Head of caudate nucleus (tissue), 42 donors: ENCODE measurements at regions not wholly inside any gene's neighbourhood (a gene's known extent, or its start where the extent isn't known, plus 50 kb on each side); places are given as distances from the start of the nearest gene placed in this dataset.
A peak's percentile ranks its signal among the peaks of the same experiment; 100 is the strongest.
"Not testable (repeated sequence)": the region's sequence is repeated elsewhere in the genome, so short reads cannot be mapped to it uniquely, and the experiment has no call there.

Experiments used
- DNase-seq, 42 donors: peaks; one replicate each; pipeline versions ENCODE4 v3.0.0 to v3.0.0-alpha.2; 2020 to 2021; ENCODE audit warnings: mixed read lengths in 7 of 42
- intact Hi-C: fragments of 100-400 bp; cut with DNase I; formaldehyde crosslinking; loops from one replicate; pipeline ENCODE4 v1.15.0; 2022

- intact Hi-C loops, result loop anchor here (10.0 kb wide), 1 partner anchor 555 kb away; no protein-coding TSS in a partner anchor
- not testable (repeated sequence) for DNase-seq
Measured at GRCh38 chr7:101679653-101680173, 50.6 kb upstream of the MYL10 start.

GRCh38 chr7:101680406-101681145 lies 51.5 kb upstream of the MYL10 start:
- no peak for DNase-seq
- intact Hi-C loops, result loop anchor here (10.0 kb wide), 1 partner anchor 554 kb away; no protein-coding TSS in a partner anchor

DNA sequence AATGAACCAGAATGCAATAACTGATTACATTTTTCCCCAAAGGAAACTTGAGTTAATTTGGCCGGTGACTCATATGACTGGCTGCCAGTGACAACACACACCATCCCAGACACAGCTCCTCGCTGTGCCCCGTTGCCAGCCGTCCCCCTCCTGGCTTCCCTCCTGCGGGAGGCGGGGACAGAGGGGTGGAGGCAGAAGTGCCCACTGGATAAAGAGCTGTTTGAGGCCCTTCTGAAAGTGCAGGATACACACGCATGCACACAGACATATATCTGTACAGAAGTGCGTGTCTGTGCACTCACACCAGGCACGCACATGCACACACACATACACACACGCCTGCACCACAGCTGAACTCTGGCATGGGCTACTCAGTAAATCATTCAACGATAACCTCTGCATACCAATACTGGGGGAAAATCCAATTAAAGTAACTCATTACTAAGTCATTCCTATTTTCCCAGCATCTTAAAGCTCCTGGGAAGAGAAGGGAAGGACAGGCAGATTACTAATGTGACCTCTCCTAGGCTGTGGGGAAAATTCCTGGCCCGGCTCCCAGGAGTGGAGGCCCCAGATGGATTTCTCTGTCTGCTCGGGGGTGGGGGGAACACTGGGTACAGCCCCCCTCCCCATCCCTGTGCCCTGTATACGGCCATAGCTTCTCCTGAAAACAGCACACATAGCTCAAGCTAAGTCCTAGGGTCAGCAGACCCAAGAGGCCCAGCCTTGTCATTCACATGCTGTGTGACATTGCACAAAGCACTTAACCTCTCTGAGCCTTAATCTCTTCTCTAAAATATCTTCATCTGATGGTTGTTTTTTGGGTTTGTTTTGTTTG lies 52.3 kb upstream of the MYL10 start:
- intact Hi-C loops, result loop anchor here (10.0 kb wide), 1 partner anchor 553 kb away; no protein-coding TSS in a partner anchor
- peak in 28 of 42 donors; percentile 5 to 70 (median 32) for DNase-seq

DNA sequence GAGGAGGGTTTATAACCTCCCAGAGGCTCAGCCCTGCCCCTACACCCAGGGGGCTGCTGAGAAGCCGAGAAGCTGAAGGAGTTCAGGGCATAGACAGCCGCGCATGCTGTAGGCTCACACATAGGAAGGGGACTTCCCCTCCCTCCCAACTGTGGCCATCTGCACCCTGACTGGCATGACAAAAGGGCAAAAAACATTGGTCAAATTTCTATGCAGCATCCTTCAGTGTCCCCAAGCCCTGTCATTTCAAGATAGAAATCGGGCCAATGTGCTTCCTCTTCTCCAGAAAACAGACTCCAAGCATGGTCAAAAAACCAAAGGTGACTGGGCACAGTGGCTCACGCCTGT lies 55.9 kb upstream of the MYL10 start:
- intact Hi-C loops, result loop anchor here (10.0 kb wide), 1 partner anchor 550 kb away; no protein-coding TSS in a partner anchor
- no peak for DNase-seq

- DNase-seq, result no peak
- intact Hi-C loops, result loop anchor here (10.0 kb wide), 1 partner anchor 549 kb away; no protein-coding TSS in a partner anchor
Measured at GRCh38 chr7:101686030-101686429, 56.9 kb upstream of the MYL10 start.

- no peak for DNase-seq
- intact Hi-C loops, result loop anchor here (10.0 kb wide), 1 partner anchor 548 kb away; no protein-coding TSS in a partner anchor
Measured at GRCh38 chr7:101687081-101687480, 58.0 kb upstream of the MYL10 start.

DNA sequence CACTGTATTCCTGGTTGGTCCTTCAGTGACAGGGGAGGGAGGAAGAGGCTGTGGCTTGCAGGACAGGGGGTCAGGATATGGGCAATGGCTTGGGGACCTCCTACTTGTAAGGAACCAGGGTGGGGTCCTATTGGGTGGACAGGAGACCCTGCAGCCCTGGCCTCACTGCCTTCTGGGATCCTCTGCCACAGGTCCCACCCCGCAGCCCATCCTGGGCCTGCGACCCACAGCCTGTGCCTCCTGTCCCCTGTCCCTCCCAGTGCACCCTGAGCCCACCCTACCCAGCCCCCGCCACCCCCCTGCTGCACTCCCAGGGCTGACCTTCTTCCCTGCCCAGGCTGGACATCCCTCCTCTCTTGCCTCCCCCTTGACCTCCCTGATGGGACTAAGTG lies 58.7 kb upstream of the MYL10 start:
- intact Hi-C loops, result loop anchor here (10.0 kb wide), 1 partner anchor 547 kb away; no protein-coding TSS in a partner anchor
- no peak for DNase-seq

- peak; percentile 40 to 92 (median 78) for DNase-seq
- intact Hi-C loops, result loop anchor here (10.0 kb wide), 1 partner anchor 546 kb away; no protein-coding TSS in a partner anchor
Measured at GRCh38 chr7:101688183-101688831, 59.2 kb upstream of the MYL10 start.

DNA sequence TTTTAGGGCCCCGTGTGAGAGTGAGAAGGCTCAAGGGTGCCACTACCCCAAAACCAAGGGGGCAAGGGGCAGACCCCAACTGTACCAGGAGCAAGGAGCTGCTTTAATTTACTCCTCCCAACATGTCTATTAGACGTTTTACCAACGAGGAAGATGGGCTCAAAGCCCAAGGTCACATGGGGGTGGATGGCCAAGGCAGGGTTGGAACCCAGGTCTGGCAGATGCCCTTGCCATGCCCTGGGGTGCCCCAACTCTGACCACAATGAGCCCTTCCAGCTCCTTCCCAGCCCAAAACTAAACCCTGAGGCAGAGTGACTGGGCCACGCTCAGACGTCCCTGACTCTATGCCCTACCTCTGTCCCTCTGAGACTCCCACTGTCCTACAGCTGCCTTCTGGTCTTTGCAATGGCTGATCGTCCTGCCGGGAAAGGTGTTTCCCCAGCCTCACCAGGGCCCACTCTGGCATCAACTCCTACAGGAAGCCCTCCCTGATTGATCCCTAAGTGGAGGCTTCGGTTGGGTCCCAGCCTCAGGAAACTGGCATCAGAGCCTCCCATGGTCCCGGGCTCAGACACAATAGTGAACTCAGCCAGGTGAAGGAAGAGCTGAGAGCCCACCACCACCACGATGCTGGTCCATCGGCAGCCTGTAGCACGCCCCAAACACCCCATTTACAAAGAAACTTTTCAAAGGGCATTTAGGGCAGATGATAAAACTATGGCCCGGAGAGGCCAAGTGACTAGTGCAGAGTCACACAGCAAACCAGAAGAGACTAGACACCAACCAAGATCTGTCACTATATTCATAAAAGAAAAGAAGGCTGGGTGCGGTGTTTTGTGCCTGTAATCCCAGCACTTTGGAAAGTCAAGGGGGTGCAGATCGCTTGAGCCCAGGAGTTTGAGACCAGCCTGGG lies 60.2 kb upstream of the MYL10 start:
- no peak for DNase-seq
- intact Hi-C loops, result loop anchor here (10.0 kb wide), 1 partner anchor 546 kb away; no protein-coding TSS in a partner anchor

- no peak for DNase-seq
- intact Hi-C loops, result no loop called here
Measured at GRCh38 chr7:101690061-101690460, 61.0 kb upstream of the MYL10 start.

- intact Hi-C loops, result no loop called here
- peak in 31 of 42 donors; percentile 12 to 72 (median 32) for DNase-seq
Measured at GRCh38 chr7:101691822-101692384, 62.8 kb upstream of the MYL10 start.

GRCh38 chr7:101693498-101694091 lies 64.5 kb upstream of the MYL10 start:
- intact Hi-C loops, result no loop called here
- no peak for DNase-seq

DNA sequence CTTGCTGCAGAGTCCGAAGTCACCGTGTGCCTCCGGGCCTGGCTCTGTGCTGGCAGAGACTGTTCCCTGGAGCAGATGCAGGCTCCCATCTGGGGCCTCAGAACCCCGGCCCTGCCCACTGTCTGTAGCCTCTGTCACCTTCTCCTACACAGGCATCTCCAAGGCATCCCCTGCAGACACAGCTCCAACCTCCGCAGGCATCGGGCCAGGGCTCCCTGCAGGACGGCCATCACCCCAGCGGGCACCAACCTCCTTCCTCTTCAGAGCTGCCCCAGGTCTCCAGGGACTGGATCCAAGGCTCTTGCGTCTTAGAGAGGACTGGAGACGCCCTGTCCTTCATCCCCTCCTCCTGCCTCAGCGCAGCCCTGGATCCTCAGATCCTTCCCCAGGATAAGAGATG lies 69.9 kb upstream of the MYL10 start:
- no peak for DNase-seq
- intact Hi-C loops, result no loop called here

DNA sequence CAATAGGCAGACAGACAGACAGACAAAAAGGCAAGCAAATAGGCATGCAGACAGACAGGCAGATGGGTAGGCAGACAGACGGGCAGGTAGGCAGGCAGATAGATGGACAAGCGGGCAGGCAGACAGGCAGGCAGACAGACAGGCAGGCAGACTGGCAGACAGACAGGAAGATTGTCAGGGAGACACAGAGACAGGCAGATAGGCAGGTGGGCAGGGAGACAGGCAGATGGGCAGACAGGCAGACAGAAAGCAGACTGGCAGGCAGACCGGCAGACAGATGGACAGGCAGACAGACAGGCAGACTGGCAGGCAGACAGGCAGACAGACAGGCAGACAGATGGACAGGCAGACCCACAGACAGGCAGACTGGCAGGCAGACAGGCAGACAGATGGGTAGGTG lies 70.3 kb upstream of the MYL10 start:
- intact Hi-C loops, result no loop called here
- no peak for DNase-seq

DNA sequence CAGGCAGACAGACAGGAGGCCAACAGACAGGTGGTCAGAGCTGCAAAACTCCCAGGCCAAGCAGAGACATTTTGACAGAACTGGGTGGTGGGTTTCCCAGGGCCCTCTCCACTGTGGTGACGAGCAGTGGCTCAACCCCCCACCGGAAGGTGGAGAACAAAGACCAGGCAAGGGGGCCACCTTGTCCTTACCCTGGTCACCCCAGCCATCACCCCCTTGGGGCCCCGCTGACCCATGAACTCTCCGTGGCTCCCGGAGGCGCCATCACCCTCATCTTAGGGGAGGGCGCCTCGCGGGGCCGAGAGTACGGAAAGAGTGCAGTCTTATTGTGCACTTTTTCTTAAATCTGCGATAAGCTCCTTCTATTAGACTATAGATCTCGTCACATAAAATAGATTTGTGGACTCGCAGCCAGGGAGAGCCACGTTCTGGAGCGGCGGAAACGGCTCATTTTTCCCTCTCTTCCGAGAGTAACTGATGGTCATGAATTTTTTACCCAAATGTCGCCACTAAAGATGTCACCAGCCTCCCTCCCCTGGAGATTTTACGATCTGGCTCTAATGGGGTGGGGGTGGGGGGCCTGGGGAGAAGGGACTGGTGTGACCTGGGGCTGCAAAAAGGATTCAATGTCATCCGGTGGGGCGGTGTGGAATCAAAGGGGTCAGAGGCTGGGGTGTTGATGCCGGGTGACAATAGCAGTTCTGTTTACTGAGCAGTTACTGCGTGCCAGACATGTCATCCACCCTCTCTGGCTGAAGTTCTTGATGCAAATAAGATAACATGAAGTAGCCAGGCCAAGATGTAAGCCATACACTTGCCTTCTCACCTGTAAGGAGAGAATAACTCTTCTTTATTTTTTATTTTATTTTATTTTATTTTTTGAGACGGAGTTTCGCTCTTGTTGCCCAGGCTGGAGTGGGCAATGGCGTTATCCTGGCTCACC lies 71.1 kb upstream of the MYL10 start:
- DNase-seq, result no peak

GRCh38 chr7:101701153-101701794 lies 72.2 kb upstream of the MYL10 start:
- intact Hi-C loops, result no loop called here
- DNase-seq, result no peak

More for the DNA sequence above, 71.1 kb upstream of the MYL10 start:
- intact Hi-C loops, result no loop called here
